Cardiac fibroblast (primary cell): ENCODE measurements at regions not wholly inside any gene's neighbourhood (a gene's known extent, or its start where the extent isn't known, plus 50 kb on each side); places are given as distances from the start of the nearest gene placed in this dataset.

Experiments used
- DNase-seq, 2 donors: peaks; one replicate each; pipeline versions ENCODE4 v3.0.0 to v3.0.0-alpha.2; 2010; ENCODE audit warnings: low read depth in 2 of 2
- H3K4me3 ChIP-seq, 2 donors: replicated peaks in 1 of 2; 1 replicate in 1 of 2; 2 replicates in 1 of 2; pipeline ENCODE4 v1.5.1; 2011; ENCODE audit warnings: low read depth in 2 of 2, low read length in 2 of 2, mild to moderate bottlenecking in 2 of 2, moderate library complexity in 1 of 2
- TF ChIP-seq, protein P1 (sequence below): IDR thresholded peaks from one replicate; pipeline ENCODE4 v1.5.1; 2011; ENCODE audit warnings: low read depth, mild to moderate bottlenecking, low read length, inconsistent platforms

DNA sequence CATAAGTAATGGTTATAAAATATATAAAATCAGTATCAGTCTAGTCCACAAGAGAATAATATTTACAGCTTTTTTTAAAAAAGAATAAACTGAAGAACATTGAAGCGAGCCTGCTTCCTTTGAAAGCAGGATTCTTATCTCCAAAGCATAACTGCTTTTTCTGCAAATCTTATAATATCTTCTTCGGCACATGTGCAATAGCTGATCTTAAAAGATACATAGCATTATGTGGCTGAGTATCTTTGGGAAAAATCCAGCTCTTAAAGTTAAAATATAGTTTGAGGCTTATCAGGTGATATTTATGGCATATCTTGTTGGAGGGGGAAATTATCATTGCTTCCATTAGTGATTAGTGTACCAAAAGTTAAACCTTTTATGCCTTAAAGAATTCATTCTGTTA, 523.9 kb upstream of the ADGRL4 start:
- no peak for DNase-seq
- TF ChIP-seq, protein P1, sequence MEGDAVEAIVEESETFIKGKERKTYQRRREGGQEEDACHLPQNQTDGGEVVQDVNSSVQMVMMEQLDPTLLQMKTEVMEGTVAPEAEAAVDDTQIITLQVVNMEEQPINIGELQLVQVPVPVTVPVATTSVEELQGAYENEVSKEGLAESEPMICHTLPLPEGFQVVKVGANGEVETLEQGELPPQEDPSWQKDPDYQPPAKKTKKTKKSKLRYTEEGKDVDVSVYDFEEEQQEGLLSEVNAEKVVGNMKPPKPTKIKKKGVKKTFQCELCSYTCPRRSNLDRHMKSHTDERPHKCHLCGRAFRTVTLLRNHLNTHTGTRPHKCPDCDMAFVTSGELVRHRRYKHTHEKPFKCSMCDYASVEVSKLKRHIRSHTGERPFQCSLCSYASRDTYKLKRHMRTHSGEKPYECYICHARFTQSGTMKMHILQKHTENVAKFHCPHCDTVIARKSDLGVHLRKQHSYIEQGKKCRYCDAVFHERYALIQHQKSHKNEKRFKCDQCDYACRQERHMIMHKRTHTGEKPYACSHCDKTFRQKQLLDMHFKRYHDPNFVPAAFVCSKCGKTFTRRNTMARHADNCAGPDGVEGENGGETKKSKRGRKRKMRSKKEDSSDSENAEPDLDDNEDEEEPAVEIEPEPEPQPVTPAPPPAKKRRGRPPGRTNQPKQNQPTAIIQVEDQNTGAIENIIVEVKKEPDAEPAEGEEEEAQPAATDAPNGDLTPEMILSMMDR, result no peak
- H3K4me3 ChIP-seq, result no peak overlapping the region

DNA sequence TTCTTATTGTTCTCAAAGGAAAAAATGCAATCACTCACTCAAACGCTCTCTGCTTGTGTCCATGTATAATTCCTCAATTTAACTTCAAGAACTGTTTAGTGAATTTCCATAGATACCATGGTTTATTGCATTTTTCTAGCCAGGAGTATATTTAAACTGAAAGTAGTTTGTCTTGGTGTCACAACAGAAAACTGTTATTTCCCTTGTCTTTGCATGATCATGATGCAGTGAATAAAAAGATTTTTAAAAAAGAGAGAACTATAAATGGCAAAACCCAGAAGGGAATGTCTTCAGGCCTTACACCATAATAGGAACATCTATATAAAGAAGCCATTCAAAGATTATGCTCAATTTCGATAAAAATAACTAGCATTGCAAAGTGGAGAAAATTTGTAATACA, 523.5 kb upstream of the ADGRL4 start:
- TF ChIP-seq, protein P1, result no peak
- DNase-seq, result no peak
- H3K4me3 ChIP-seq, result no peak overlapping the region

DNA sequence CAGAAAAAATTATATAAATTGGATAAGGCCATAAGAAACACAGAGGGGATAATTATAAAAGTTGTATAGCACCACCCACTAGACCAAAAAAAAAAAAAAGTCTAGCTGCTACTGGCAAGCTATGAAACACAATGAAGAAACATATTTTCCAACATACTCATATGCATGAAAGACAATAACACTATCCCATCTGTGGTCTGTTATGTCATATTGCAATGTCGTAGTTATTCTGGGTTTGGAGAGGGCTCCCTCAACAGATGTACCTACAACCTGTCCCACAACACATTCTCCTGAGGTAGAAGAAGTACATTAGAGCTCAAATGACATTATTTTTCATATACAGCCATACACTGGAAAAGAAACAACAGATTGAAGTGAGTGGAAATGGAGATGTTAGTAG, 517.6 kb upstream of the ADGRL4 start:
- TF ChIP-seq, protein P1, result no peak
- peak in 1 of 2 donors; percentile 55 for DNase-seq
- no peak overlapping the region for H3K4me3 ChIP-seq

DNA sequence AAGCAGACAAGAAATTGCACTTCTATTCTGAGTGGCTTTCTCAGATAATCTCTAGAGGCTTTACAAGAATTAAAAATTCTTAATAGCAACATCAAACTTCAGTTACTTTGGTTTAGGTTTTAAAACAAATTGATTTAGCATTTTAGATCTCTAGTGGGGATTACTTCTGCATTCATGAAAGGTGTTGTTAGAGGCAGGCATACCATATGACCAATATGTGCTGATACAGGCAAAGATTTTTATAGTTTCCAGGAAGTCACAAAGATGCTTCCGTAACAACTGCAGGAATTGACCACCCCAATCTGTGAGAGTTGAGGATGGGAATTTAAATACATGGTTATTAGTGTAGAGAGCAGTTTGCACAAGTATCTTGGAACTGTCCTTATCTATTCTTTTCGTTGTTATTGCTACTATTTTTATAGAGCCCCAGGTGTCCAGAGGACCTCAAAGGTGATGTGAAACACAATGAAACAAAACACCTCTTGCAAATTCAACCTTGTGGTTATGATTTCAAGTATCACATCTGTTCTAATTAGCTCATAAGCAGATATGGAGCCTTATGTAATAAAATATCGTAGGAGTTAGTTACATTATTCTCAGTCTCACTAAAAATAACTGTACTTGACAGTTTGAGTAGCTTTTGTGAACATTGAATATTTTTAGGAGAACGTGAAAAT, 512.7 kb upstream of the ADGRL4 start:
- TF ChIP-seq, protein P1, result no peak
- DNase-seq, result no peak
- no peak overlapping the region for H3K4me3 ChIP-seq

DNA sequence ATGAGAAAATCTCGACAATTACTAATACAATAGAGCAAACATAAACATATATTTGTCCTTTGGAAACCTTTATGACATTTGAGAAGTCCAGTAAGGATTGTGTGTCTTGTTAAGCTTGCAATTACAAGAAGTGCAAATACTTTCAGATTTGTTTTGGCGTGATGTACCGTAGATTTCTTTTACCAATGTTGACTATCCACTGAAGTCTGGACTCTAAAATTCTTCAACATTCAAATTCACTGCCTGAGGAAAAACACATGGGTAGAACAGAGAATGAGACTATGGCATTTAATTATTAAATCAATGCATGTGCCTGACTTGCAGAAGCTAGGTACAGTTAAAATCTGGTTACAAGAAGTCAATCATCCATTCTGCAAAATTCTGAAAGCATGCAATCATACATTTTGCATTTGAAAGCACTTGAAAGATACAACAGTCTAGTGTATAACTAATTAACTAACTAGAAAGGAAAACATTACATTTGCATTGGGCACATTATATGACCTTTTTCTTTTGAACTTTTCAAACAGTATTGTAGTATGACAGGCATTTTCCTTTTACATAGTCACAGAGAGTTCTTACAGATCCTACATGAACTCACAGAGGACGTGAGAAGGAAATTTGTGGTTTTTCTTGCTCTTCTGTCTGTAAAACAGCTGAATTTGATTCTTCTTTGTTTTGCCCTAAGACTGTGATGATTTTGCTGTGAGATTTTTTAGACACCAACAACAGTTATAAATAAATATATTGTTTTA, 511.1 kb upstream of the ADGRL4 start:
- TF ChIP-seq, protein P1, result no peak
- H3K4me3 ChIP-seq, result no peak overlapping the region
- DNase-seq, result no peak

DNA sequence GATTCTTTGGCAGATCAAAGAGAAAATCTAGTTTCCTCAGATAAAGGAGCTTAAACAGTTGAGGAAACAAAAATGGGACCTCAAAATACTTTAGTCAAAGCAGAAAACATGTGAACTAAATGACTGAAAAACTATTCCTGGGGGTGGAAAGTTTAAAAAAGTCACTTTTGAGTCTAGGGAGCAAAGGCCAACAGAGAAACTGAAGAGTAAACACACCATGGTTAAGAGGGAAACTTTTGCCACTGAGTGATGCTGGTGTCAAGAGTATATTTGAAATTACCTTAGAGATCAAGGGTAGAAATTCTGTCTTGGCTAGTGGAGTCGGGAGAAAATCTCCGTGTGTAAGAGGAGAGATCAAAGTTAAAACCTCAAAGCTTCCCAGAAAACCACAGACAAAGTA, 501.2 kb upstream of the ADGRL4 start:
- TF ChIP-seq, protein P1, result no peak
- H3K4me3 ChIP-seq, result no peak overlapping the region
- no peak for DNase-seq

DNA sequence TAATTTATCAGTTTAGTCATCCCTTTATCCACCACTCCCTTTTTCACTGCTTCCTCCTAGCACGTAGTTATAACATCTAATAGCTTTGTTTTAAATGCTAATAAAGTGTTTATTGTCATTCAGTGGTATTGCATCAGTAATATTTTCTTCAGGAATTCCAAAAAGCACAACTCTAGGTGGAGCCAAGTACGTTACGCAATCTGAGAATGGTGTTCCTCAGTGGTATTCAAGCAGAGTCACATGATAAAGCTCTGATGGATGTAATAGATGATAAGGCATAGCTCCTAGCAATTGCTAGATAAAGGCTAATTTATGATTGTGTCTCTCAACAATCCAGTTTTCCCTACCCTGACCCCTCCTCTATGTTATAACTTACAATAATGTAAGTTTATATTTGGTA, 494.6 kb upstream of the ADGRL4 start:
- peak; percentile 39 to 62 for DNase-seq
- TF ChIP-seq, protein P1, result no peak
- H3K4me3 ChIP-seq, result no peak overlapping the region
